ENCODE measurements at regions not wholly inside any gene's neighbourhood (a gene's known extent, or its start where the extent isn't known, plus 50 kb on each side); places are given as distances from the start of the nearest gene placed in this dataset.

GRCh38 chr16:55240888-55241287 is 83.1 kb upstream of the IRX6 start:
- TF ChIP-seq CTCF (IDR thresholded peaks at IDR 0.05), result no peak
- no peak for TF ChIP-seq ZFX (IDR thresholded peaks at IDR 0.05; ENCODE audit: borderline replicate concordance)
- no peak overlapping the region for H3K27ac ChIP-seq

- TF ChIP-seq ZFX (IDR thresholded peaks at IDR 0.05; ENCODE audit: borderline replicate concordance), result no peak
- no peak for TF ChIP-seq CTCF (IDR thresholded peaks at IDR 0.05)
- no peak overlapping the region for H3K27ac ChIP-seq
These were observed 81.3 kb upstream of the IRX6 start for GRCh38 chr16:55242667-55243066.

- TF ChIP-seq ZFX (IDR thresholded peaks at IDR 0.05; ENCODE audit: borderline replicate concordance) (no peak), CTCF (IDR thresholded peaks at IDR 0.05) (no peak)
- H3K27ac ChIP-seq, result no peak overlapping the region
These were observed 75.9 kb upstream of the IRX6 start for GRCh38 chr16:55248058-55248457.

GRCh38 chr16:55248494-55248893 is 75.5 kb upstream of the IRX6 start:
- H3K27ac ChIP-seq, result no peak overlapping the region
- TF ChIP-seq CTCF (IDR thresholded peaks at IDR 0.05), result no peak
- no peak for TF ChIP-seq ZFX (IDR thresholded peaks at IDR 0.05; ENCODE audit: borderline replicate concordance)

GRCh38 chr16:55249361-55249760 is 74.6 kb upstream of the IRX6 start:
- TF ChIP-seq ZFX (IDR thresholded peaks at IDR 0.05; ENCODE audit: borderline replicate concordance), result no peak
- no peak for TF ChIP-seq CTCF (IDR thresholded peaks at IDR 0.05)
- no peak overlapping the region for H3K27ac ChIP-seq

GRCh38 chr16:55249936-55250335 is 74.1 kb upstream of the IRX6 start:
- TF ChIP-seq CTCF (IDR thresholded peaks at IDR 0.05) (no peak), ZFX (IDR thresholded peaks at IDR 0.05; ENCODE audit: borderline replicate concordance) (no peak)
- no peak overlapping the region for H3K27ac ChIP-seq

GRCh38 chr16:55250701-55251100 is 73.3 kb upstream of the IRX6 start:
- TF ChIP-seq ZFX (IDR thresholded peaks at IDR 0.05; ENCODE audit: borderline replicate concordance) (no peak), CTCF (IDR thresholded peaks at IDR 0.05) (no peak)
- no peak overlapping the region for H3K27ac ChIP-seq

Measured in 22Rv1 (cell line).